Heart right ventricle (tissue), 16 donors: ENCODE measurements at regions not wholly inside any gene's neighbourhood (a gene's known extent, or its start where the extent isn't known, plus 50 kb on each side); places are given as distances from the start of the nearest gene placed in this dataset.

ENCODE experiments used
- ATAC-seq, 8 donors: fragments of 200-7000 bp; cut with Tn5 transposase; one replicate each; pipeline ENCODE4 v1.9.1; 2020; ENCODE audit warnings: mild to moderate bottlenecking in 8 of 8, moderate library complexity in 8 of 8, moderate number of reproducible peaks in 1 of 8
- DNase-seq, 2 donors: peaks; one replicate each; pipeline ENCODE4 v3.0.0-alpha.2; 2020
- H3K27ac ChIP-seq, 10 donors: fragments of 200-600 bp; sonication (generic) in 2 of 10; one replicate each; pipeline versions ENCODE4 v1.5.0 to v1.8.0; 2020 to 2022; ENCODE audit warnings: mild to moderate bottlenecking in 3 of 10
- H3K27me3 ChIP-seq, 7 donors: fragments of 200-600 bp; one replicate each; pipeline ENCODE4 v1.8.0; 2021 to 2022; ENCODE audit warnings: mild to moderate bottlenecking in 2 of 7
- H3K36me3 ChIP-seq, 9 donors: fragments of 200-600 bp; sonication (generic) in 1 of 9; one replicate each; pipeline versions ENCODE4 v1.5.0 to v1.8.0; 2020 to 2022; ENCODE audit warnings: mild to moderate bottlenecking in 2 of 9
- H3K4me1 ChIP-seq, 9 donors: fragments of 200-600 bp; sonication (generic) in 1 of 9; one replicate each; pipeline versions ENCODE4 v1.5.0 to v1.8.0; 2020 to 2022; ENCODE audit warnings: mild to moderate bottlenecking in 4 of 9
- H3K4me3 ChIP-seq, 10 donors: fragments of 200-600 bp; sonication (generic) in 2 of 10; one replicate each; pipeline versions ENCODE4 v1.5.0 to v1.8.0; 2020 to 2022; ENCODE audit warnings: mild to moderate bottlenecking in 7 of 10, moderate library complexity in 2 of 10
- H3K9me3 ChIP-seq, 11 donors: fragments of 200-600 bp in 10 of 11; sonication (generic) in 2 of 11; one replicate each; pipeline versions ENCODE4 v1.5.0 to v1.8.0; 2013 to 2022; ENCODE audit warnings: mild to moderate bottlenecking in 2 of 11, control low read depth in 1 of 11, moderate library complexity in 1 of 11
- CTCF ChIP-seq, 9 donors: fragments of 200-600 bp; sonication (generic) in 2 of 9; IDR thresholded peaks; one replicate each; pipeline versions ENCODE4 v1.5.0 to v1.8.0; 2021 to 2022; ENCODE audit warnings: antibody characterized with exemption in 9 of 9, mild to moderate bottlenecking in 5 of 9, moderate library complexity in 1 of 9
- WGBS, 2 donors: extraction: QIAGEN DNeasy Blood & Tissue Kit; methylation state at CpG; one replicate each; pipeline ENCODE4 v1.1.7; 2013; ENCODE audit warnings: inconsistent platforms in 1 of 2; 5-methylcytosine and 5-hydroxymethylcytosine counted together
- intact Hi-C, 10 donors: fragments of 100-400 bp; cut with DNase I; formaldehyde crosslinking; loops; one replicate each; pipeline versions ENCODE4 v1.11.1 to v1.14.2; 2022
- donor health status: Arrhythmogenic right ventricular cardiomyopathy.
- donor health status: ischemic (EF 13 %, LVEDD 7.1; RV severe dilation, severe dysfunction).
- donor health status: healthy with polysubstance abuse.
- donor health status: DM: no; HTN: yes; CAD: no.
- donor health status: DM: no; HTN: no; CAD: no.
- donor health status: ischemic (EF 25% LVEDD 6.9; RV normal size, moderate dysfunction).
- donor health status: ischemic (EF 25% LVEDD 5.7; RV mildly dilated, moderate dysfunction).
- donor health status: healthy.
- donor health status: DM: yes; HTN: yes; CAD: no.
- donor health status: Ischemic cardiomyopathy.
- donor health status: ischemic (EF 35%, LVEDD 5.7; RV mildly dilated, moderate dysfunction).
- donor health status: nonischemic (EF 11% LVEDD 7.7; RV severe dilation, severe dysfunction).
- donor health status: DM: yes; HTN: yes; CAD: no.
- donor health status: PGD.
- donor health status: ischemic (EF 29% LVEDD 5.4; RV normal size, mild dysfunction).
- donor health status: nonischemic (EF 23%, LVEDD 6.1; RV moderate dilation, normal function).

GRCh38 chr4:115769396-115769795, 656.0 kb upstream of the NDST4 start:
- no peak for TF ChIP-seq CTCF (IDR thresholded peaks at IDR 0.05)
- Histone ChIP-seq H3K4me1 (no peaks in the 10 kb centered on the region), H3K27ac (no peak overlapping the region), H3K27me3 (no peaks in the 10 kb centered on the region), H3K9me3 (no peaks in the 10 kb centered on the region), H3K4me3 (no peak overlapping the region), H3K36me3 (no peaks in the 10 kb centered on the region)
- intact Hi-C loops: no loop called here
- ATAC-seq (no peak), DNase-seq (no peak)

GRCh38 chr4:115763051-115763450, 649.6 kb upstream of the NDST4 start:
- ATAC-seq (no peak), DNase-seq (no peak)
- Histone ChIP-seq H3K4me1 (no peaks in the 10 kb centered on the region), H3K4me3 (no peak overlapping the region), H3K27me3 (no peaks in the 10 kb centered on the region), H3K27ac (no peak overlapping the region), H3K9me3 (peaks cover 0 to 5% (median 0%) of the 10 kb centered on the region in 11 donors), H3K36me3 (no peaks in the 10 kb centered on the region)
- 76 to 81% methylated on average over 1 of the region's 1 CpG for WGBS, 2 donors
- intact Hi-C loops: no loop called here
- no peak for TF ChIP-seq CTCF (IDR thresholded peaks at IDR 0.05)

- Histone ChIP-seq H3K9me3 (peaks cover 0 to 13% (median 2%) of the 10 kb centered on the region in 11 donors), H3K27me3 (no peaks in the 10 kb centered on the region), H3K4me3 (no peak overlapping the region), H3K27ac (no peak overlapping the region), H3K36me3 (no peaks in the 10 kb centered on the region), H3K4me1 (no peaks in the 10 kb centered on the region)
- 84 to 89% methylated on average over 2 of the region's 2 CpGs for WGBS, 2 donors
- DNase-seq: no peak
- no peak for TF ChIP-seq CTCF (IDR thresholded peaks at IDR 0.05)
- intact Hi-C loops: no loop called here
- ATAC-seq: no peak
Observed at GRCh38 chr4:115759231-115759630, 645.8 kb upstream of the NDST4 start.

GRCh38 chr4:115749404-115749803, 636.0 kb upstream of the NDST4 start:
- Histone ChIP-seq H3K9me3 (peaks cover 0 to 11% (median 3%) of the 10 kb centered on the region in 11 donors), H3K36me3 (no peaks in the 10 kb centered on the region), H3K4me3 (no peak overlapping the region), H3K27me3 (no peaks in the 10 kb centered on the region), H3K27ac (no peak overlapping the region), H3K4me1 (no peaks in the 10 kb centered on the region)
- no peak for TF ChIP-seq CTCF (IDR thresholded peaks at IDR 0.05)
- ATAC-seq (no peak), DNase-seq (no peak)
- intact Hi-C loops: no loop called here

- Histone ChIP-seq H3K36me3 (no peaks in the 10 kb centered on the region), H3K4me3 (no peak overlapping the region), H3K9me3 (no peaks in the 10 kb centered on the region), H3K4me1 (no peaks in the 10 kb centered on the region), H3K27me3 (no peaks in the 10 kb centered on the region), H3K27ac (no peak overlapping the region)
- ATAC-seq (no peak), DNase-seq (no peak)
- intact Hi-C loops: no loop called here
- no peak for TF ChIP-seq CTCF (IDR thresholded peaks at IDR 0.05)
- WGBS, 2 donors: 23 to 39% methylated on average over 1 of the region's 1 CpG
Observed at GRCh38 chr4:115740806-115741205, 627.4 kb upstream of the NDST4 start.
